Body of pancreas (tissue), 4 donors: ENCODE measurements at regions not wholly inside any gene's neighbourhood (a gene's known extent, or its start where the extent isn't known, plus 50 kb on each side); places are given as distances from the start of the nearest gene placed in this dataset.

ENCODE experiments used
- ATAC-seq: fragments of 150-250 bp; one replicate; pipeline ENCODE4 v1.9.1; 2016
- DNase-seq, 4 donors: peaks; one replicate each; pipeline ENCODE4 v3.0.0-alpha.2; 2019
- H3K27ac ChIP-seq, 4 donors: fragments of 200-600 bp; sonication (generic); 1 replicate in 3 of 4; 2 replicates in 1 of 4; pipeline versions ENCODE4 v1.5.1 to v1.6.1; 2016 to 2019; ENCODE audit warnings: mild to moderate bottlenecking in 1 of 4, mixed read lengths in 1 of 4, moderate library complexity in 1 of 4
- H3K27me3 ChIP-seq, 2 donors: fragments of 200-600 bp; sonication (generic); one replicate each; pipeline ENCODE4 v1.6.0; 2016; ENCODE audit warnings: mild to moderate bottlenecking in 1 of 2
- H3K36me3 ChIP-seq, 2 donors: fragments of 200-600 bp; sonication (generic); replicated peaks in 1 of 2; 2 replicates each; pipeline ENCODE4 v1.5.1; 2016; ENCODE audit warnings: low read depth in 2 of 2; ENCODE audit not compliant: insufficient read depth in 1 of 2
- H3K4me1 ChIP-seq: fragments of 200-600 bp; sonication (generic); one replicate; pipeline ENCODE4 v1.6.0; 2016
- H3K4me3 ChIP-seq, 2 donors: fragments of 200-600 bp; sonication (generic); 1 replicate in 1 of 2; 2 replicates in 1 of 2; pipeline ENCODE4 v1.5.1; 2016 to 2019
- H3K9me3 ChIP-seq, 3 donors: fragments of 200-600 bp; sonication (generic); 1 replicate in 2 of 3; 2 replicates in 1 of 3; pipeline ENCODE4 v1.5.1; 2016
- CTCF ChIP-seq, 7 experiments: fragments of 450-650 bp in 4 of 7; fragments of 200-600 bp in 3 of 7; sonication (generic) in 3 of 7; IDR thresholded peaks; one replicate each; pipeline ENCODE4 v1.5.1; 2016 to 2019; ENCODE audit warnings: antibody characterized with exemption in 7 of 7
- POLR2A ChIP-seq, 3 donors: fragments of 450-650 bp; IDR thresholded peaks; one replicate each; pipeline ENCODE4 v1.6.1; 2016; ENCODE audit warnings: antibody characterized with exemption in 3 of 3, mild to moderate bottlenecking in 2 of 3
- WGBS, 2 donors: methylation state at CpG; one replicate each; pipeline ENCODE4 v1.1.5; 2017; 5-methylcytosine and 5-hydroxymethylcytosine counted together
- intact Hi-C: fragments of 100-400 bp; cut with DNase I; formaldehyde crosslinking; loops from one replicate; pipeline ENCODE4 v1.15.1; 2023

- Histone ChIP-seq H3K9me3 (no peaks in the 10 kb centered on the region), H3K36me3 (no peaks in the 10 kb centered on the region), H3K27ac (no peak overlapping the region), H3K4me3 (no peak overlapping the region), H3K4me1 (no peaks in the 10 kb centered on the region), H3K27me3 (no peaks in the 10 kb centered on the region)
- 41 to 47% methylated on average over 2 of the region's 2 CpGs for WGBS, 2 donors
- TF ChIP-seq CTCF (IDR thresholded peaks at IDR 0.05), result no peak
- TF ChIP-seq POLR2A (IDR thresholded peaks at IDR 0.05), result no peak
- no peak for ATAC-seq
- no peak for DNase-seq
- intact Hi-C loops, result no loop called here
Measured at GRCh38 chr3:90025019-90025418, 917.6 kb downstream of the EPHA3 start.

- no peaks in the 10 kb centered on the region for H3K4me1 ChIP-seq
- no peaks in the 10 kb centered on the region for H3K27me3 ChIP-seq
- no peaks in the 10 kb centered on the region for H3K9me3 ChIP-seq
- no peak overlapping the region for H3K4me3 ChIP-seq
- no peak overlapping the region for H3K27ac ChIP-seq
- no peak for TF ChIP-seq POLR2A (IDR thresholded peaks at IDR 0.05)
- TF ChIP-seq CTCF (IDR thresholded peaks at IDR 0.05), result no peak
- DNase-seq (no peak), ATAC-seq (no peak)
- WGBS, 2 donors, result 33 to 52% methylated on average over 2 of the region's 2 CpGs
- intact Hi-C loops, result no loop called here
- H3K36me3 ChIP-seq, result no peaks in the 10 kb centered on the region
Measured at GRCh38 chr3:90026406-90026805, 919.0 kb downstream of the EPHA3 start.

GRCh38 chr3:90031121-90031520 is 923.7 kb downstream of the EPHA3 start:
- no peaks in the 10 kb centered on the region for H3K36me3 ChIP-seq
- H3K4me1 ChIP-seq, result no peaks in the 10 kb centered on the region
- H3K4me3 ChIP-seq, result no peak overlapping the region
- H3K27ac ChIP-seq, result no peak overlapping the region
- no peaks in the 10 kb centered on the region for H3K27me3 ChIP-seq
- TF ChIP-seq POLR2A (IDR thresholded peaks at IDR 0.05), result no peak
- TF ChIP-seq CTCF (IDR thresholded peaks at IDR 0.05), result no peak
- no peaks in the 10 kb centered on the region for H3K9me3 ChIP-seq
- DNase-seq, result no peak
- intact Hi-C loops, result no loop called here
- ATAC-seq, result no peak

GRCh38 chr3:90032980-90033641 is 925.7 kb downstream of the EPHA3 start:
- no peak overlapping the region for H3K4me3 ChIP-seq
- TF ChIP-seq POLR2A (IDR thresholded peaks at IDR 0.05), result no peak
- no peak for TF ChIP-seq CTCF (IDR thresholded peaks at IDR 0.05)
- ATAC-seq (no peak), DNase-seq (no peak)
- WGBS, 2 donors, result 45 to 47% methylated on average over 6 of the region's 6 CpGs
- H3K27me3 ChIP-seq, result no peaks in the 10 kb centered on the region
- intact Hi-C loops, result no loop called here
- H3K4me1 ChIP-seq, result no peaks in the 10 kb centered on the region
- H3K9me3 ChIP-seq, result no peaks in the 10 kb centered on the region
- H3K36me3 ChIP-seq, result no peaks in the 10 kb centered on the region
- no peak overlapping the region for H3K27ac ChIP-seq

- intact Hi-C loops, result no loop called here
- no peaks in the 10 kb centered on the region for H3K9me3 ChIP-seq
- H3K4me1 ChIP-seq, result no peaks in the 10 kb centered on the region
- ATAC-seq, result no peak
- no peaks in the 10 kb centered on the region for H3K27me3 ChIP-seq
- no peak overlapping the region for H3K27ac ChIP-seq
- 64 to 83% methylated on average over 2 of the region's 2 CpGs for WGBS, 2 donors
- DNase-seq, result no peak
- no peak overlapping the region for H3K4me3 ChIP-seq
- TF ChIP-seq POLR2A (IDR thresholded peaks at IDR 0.05) (no peak), CTCF (IDR thresholded peaks at IDR 0.05) (no peak)
- H3K36me3 ChIP-seq, result no peaks in the 10 kb centered on the region
Measured at GRCh38 chr3:90034038-90034437, 926.6 kb downstream of the EPHA3 start.
